Endothelial cell of hepatic sinusoid (primary cell): ENCODE measurements at regions not wholly inside any gene's neighbourhood (a gene's known extent, or its start where the extent isn't known, plus 50 kb on each side); places are given as distances from the start of the nearest gene placed in this dataset.
"Not testable (repeated sequence)": the region's sequence is repeated elsewhere in the genome, so short reads cannot be mapped to it uniquely, and the experiment has no call there.

Experiments used
- in situ Hi-C: cut with HindIII; loops from 2 replicates; pipeline ENCODE4 v1.10.0; 2017; ENCODE audit warnings: low sequenced_read_pairs

GRCh38 chr14:71416392-71416791 lies 509.1 kb downstream of the PCNX1 start:
- in situ Hi-C loops, result no loop called here

DNA sequence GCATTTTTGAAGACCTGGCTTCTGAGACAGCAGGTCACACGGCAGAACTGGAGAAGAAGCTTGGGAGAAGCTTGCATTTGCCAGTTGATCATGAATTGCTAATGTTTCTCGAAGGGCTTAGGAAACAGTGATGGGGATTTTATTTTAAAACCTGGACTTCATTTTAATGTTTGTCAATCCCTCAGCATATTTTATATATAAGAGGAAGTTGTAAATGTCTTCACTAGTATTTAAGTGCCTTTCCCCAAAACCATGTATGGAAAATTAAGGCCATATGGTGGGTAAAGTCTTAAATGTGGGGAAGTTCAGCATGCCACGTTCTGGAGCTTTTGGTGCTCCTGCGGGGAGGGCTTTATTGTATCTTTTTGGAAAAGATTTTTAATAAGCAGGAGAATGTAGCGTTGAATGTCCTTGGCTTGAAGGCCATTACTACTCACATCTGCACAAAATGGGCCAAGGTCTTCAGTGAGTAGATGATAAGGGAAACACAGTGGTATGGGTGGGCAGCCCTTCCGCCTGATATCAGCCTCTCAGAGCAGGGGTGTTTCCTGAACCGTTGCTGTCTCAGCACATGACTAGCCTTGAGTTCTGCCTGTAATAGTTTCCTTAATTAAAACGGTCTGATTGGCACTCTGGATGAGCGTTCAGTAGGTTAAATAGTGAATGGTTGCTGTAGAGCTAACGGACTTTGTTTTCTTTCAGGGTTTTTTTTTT lies 511.4 kb downstream of the PCNX1 start:
- in situ Hi-C loops, result no loop called here

DNA sequence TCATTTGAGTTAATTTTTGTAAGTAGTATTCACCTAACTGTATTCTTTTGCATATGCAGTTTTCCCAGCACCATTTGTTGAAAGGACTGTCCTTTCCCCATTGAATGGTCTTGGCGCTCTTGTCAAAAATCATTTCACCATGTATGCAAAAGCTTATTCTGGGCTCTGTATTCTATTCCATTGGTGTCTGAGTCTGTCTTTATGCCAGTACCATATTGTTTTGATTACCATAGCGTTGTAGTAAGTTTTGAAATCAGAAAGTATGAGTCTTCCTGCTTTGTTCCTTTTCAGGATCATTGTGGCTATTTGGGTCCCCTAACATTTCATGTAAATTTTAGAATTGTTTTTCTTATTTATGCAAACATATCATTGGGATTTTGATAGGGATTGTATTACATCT lies 508.7 kb upstream of the RGS6 start:
- in situ Hi-C loops, result no loop called here

- in situ Hi-C loops, result no loop called here
Measured at GRCh38 chr14:71424941-71425340, 507.3 kb upstream of the RGS6 start.

DNA sequence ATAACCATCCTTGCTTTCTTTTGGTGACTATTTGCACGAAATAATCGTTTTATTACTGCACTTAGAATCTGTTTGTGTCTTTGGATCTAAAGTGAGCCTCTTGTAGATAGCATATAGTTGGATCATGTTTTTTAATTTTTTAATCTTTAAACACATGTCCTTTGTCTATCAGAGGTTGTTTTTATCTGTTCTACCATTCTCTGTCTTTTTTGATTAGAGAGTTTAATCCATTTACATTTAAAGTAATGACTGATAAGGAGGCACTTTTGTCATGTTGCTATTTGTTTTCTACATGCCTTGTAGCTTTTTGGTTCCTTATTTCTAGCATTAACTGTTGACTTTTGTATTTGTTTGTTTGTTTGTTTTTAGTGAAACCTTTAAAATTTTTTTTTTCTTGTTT lies 506.2 kb upstream of the RGS6 start:
- in situ Hi-C loops, result no loop called here

- in situ Hi-C loops, result no loop called here
Measured at GRCh38 chr14:71429902-71430301, 502.3 kb upstream of the RGS6 start.

GRCh38 chr14:71430321-71430677 lies 501.9 kb upstream of the RGS6 start:
- in situ Hi-C loops, result no loop called here

- in situ Hi-C loops, result no loop called here
Measured at GRCh38 chr14:71430678-71431376, 501.4 kb upstream of the RGS6 start.

GRCh38 chr14:71432334-71433110 lies 499.7 kb upstream of the RGS6 start:
- in situ Hi-C loops, result no loop called here

DNA sequence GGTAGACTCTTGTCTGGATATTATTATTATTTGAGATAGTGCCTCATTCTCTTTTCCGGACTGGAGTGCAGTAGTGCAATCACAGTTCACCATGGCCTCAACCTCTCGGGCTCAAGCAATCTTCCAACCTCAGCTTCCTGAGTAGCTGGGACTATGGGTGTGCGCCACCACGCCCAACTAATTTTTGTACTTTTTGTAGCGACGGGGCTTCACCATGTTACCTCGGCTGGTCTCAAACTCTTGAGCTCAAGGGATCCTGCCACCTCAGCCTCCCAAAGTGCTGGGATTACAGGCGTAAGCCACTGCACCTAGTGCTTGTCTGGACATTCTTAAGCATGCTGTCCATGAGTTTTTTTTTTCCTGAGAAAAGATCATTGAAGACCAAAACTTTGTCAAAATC lies 498.9 kb upstream of the RGS6 start:
- in situ Hi-C loops, result no loop called here

GRCh38 chr14:71435641-71436040 lies 496.6 kb upstream of the RGS6 start:
- in situ Hi-C loops, result not testable (repeated sequence)

GRCh38 chr14:71437870-71438269 lies 494.4 kb upstream of the RGS6 start:
- in situ Hi-C loops, result no loop called here

- in situ Hi-C loops, result no loop called here
Measured at GRCh38 chr14:71438684-71439083, 493.5 kb upstream of the RGS6 start.

DNA sequence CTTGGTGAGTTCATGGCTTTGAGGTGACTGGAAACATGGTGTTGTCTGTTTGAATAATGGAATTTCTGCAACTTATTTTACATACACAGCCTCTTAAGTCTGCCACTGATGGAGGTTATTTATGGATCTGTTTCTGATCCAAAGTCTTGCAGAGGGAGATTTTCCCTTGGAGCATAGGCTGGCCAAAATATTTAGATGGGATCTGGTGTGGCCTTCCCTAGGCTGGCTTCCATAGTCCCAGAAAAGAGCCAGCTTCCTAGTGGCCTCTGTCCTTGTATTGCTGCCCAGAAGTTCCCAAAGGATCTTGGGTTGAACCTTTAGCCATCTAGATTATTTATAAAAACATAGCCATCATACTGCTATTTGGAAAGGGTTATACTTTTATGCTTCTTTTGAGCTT lies 491.1 kb upstream of the RGS6 start:
- in situ Hi-C loops, result no loop called here

DNA sequence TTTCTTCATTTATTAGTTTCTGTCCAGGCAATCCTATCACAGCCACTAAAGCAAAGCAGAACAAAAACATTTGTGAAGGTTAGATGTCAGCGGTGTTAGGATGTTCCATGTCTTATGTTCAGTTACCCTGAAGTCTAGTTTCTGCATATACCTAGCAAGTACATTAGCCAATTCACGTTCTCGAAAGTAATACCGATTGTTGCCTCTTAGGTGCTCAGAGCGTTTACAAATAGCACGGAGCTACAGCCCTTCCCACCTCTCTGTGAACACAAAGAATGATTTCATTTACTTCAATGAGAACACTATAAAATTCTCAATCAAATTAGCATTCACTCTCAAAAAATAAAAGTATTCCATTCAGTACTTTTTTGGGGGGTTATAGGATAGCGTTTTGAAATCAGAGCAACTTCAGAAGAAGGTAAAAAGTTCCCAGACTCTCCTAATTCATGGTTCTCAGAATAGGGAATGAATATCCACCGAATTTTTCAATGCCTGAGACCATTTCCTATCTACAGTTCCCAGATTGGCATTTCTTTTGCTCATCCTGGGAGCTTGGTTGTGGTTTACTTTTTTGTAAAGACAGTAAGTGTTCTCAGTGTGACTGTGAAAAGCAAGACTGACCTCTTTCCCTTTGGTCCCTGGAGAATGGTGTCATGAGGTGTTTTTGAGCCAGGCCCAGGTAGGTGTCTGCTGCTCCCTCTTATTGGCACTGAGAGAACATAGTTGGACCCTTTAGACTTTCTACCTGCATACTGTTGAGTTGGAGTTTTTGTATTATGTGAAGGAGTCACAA lies 488.0 kb upstream of the RGS6 start:
- in situ Hi-C loops, result no loop called here

GRCh38 chr14:71448431-71449315 lies 483.6 kb upstream of the RGS6 start:
- in situ Hi-C loops, result no loop called here

DNA sequence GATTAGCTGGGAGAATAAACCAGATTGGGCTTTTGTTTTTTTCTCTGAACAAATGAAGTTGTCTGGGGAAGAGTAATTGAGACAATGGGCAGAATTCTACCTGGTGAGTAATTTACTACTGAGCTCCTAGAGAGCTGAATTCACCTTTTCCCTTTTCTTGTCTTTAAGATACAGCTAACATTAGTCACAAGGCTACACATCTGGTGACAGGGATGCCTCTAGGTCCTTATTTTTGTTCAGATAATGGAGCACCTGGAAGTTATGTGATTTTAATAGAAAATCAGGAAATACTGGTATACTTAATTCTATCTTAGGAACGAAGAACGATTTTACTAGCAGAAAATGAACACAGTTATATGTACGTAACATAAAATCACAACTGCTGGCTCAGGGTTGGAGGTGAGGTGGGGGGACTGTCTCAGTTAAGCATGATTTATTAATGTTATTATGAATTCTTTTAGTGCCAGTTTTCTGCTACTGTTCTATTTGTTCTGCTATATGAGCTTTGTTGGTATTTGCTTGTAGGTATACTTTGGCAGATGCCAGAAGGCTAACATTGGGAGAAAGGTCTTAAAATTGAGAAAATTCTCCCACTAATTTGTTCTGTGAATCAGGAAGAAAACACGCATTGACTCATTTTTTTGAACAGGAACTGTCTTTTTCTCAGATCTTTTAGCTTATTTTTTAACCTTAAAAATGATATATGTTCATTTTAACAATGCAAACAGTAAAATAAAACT lies 482.7 kb upstream of the RGS6 start:
- in situ Hi-C loops, result no loop called here

DNA sequence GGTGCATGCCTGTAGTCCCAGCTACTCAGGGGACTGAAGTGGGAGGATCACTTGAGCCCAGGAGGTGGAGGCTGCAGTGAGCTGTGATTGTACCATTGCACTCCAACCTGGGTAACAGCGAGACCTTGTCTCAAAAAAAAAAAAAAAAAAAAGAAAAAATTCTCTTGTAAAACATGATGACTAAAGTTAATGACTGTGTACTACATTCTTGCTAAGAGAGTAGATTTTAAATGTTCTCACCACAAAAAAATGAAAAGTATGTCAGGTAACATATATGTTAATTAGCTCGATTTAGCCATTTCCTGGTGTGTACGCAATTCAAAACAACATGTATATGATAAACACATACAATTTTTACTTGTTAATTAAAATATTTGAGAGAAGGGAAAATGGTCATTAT lies 480.7 kb upstream of the RGS6 start:
- in situ Hi-C loops, result no loop called here

GRCh38 chr14:71452539-71452938 lies 479.7 kb upstream of the RGS6 start:
- in situ Hi-C loops, result no loop called here

- in situ Hi-C loops, result no loop called here
Measured at GRCh38 chr14:71452987-71453386, 479.2 kb upstream of the RGS6 start.
